ENCODE measurements at regions not wholly inside any gene's neighbourhood (a gene's known extent, or its start where the extent isn't known, plus 50 kb on each side); places are given as distances from the start of the nearest gene placed in this dataset.

GRCh38 chr4:181859439-181859838 is 383.8 kb upstream of the TENM3 start:
- no peak overlapping the region for H3K4ac ChIP-seq (ENCODE audit: low read depth, low read length)

More at GRCh38 chr4:181859439-181859838, 383.8 kb upstream of the TENM3 start:
- Histone ChIP-seq H2AFZ (replicated peaks; ENCODE audit: low read length, poor library complexity) (no peak overlapping the region), H2BK20ac (ENCODE audit: low read depth, low read length) (no peak overlapping the region), H3K27ac (ENCODE audit: insufficient read depth, low read length) (no peak overlapping the region), H2BK15ac (ENCODE audit: low read depth, low read length) (no peak overlapping the region), H3K56ac (ENCODE audit: extremely low read depth, insufficient read depth, low read length) (no peak overlapping the region), H2BK120ac (ENCODE audit: low read depth, low read length) (no peak overlapping the region), H3K9ac (ENCODE audit: low read depth, low read length) (no peak overlapping the region), H4K91ac (ENCODE audit: insufficient read depth, low read depth, low read length) (no peak overlapping the region), H2BK5ac (ENCODE audit: low read depth, low read length, poor library complexity, severe bottlenecking) (no peak overlapping the region), H2AK9ac (replicated peaks; ENCODE audit: low read depth, low read length, poor library complexity) (no peak overlapping the region), H3K36me3 (ENCODE audit: control insufficient read depth, insufficient read depth, low read length) (no peaks in the 10 kb centered on the region), H4K8ac (ENCODE audit: low read depth in 2 of 2, low read length in 2 of 2) (no peak overlapping the region), H3K4me3 (ENCODE audit: insufficient read depth, low read depth, low read length) (no peak overlapping the region), H3K4me1 (ENCODE audit: control insufficient read depth, insufficient read depth, low read length) (no peaks in the 10 kb centered on the region; the same call in 1 of the 2 replicates), H3K4me2 (ENCODE audit: low read depth, low read length) (no peak overlapping the region), H2AK5ac (ENCODE audit: low read depth, low read length) (no peak overlapping the region), H4K5ac (ENCODE audit: low read depth, low read length) (no peak overlapping the region), H3K79me1 (ENCODE audit: low read depth in 1 of 2, low read length in 2 of 2) (no peaks in the 10 kb centered on the region), H3K27me3 (ENCODE audit: control insufficient read depth, insufficient read depth, low read length) (no peaks in the 10 kb centered on the region), H3K9me3 (ENCODE audit: control insufficient read depth, insufficient read depth, low read length) (no peaks in the 10 kb centered on the region), H3K14ac (replicated peaks; ENCODE audit: low read depth, low read length) (no peak overlapping the region), H3K9me1 (ENCODE audit: insufficient read depth, low read length) (no peaks in the 10 kb centered on the region), H3K18ac (ENCODE audit: low read depth, low read length) (no peak overlapping the region), H3K23ac (ENCODE audit: low read depth, low read length) (no peak overlapping the region), H4K20me1 (ENCODE audit: insufficient read depth, low read length) (no peaks in the 10 kb centered on the region)
- no TSS peak for BruUV-seq (replicated peaks)
- dilution Hi-C loops (cut with HindIII; ENCODE audit: low sequenced_read_pairs, unreplicated experiment) (no loop called here), in situ Hi-C loops (cut with MboI; ENCODE audit: low sequenced_read_pairs) (no loop called here), intact Hi-C loops (cut with micrococcal nuclease) (no loop called here)
- ChIA-PET CTCF (interaction anchor here (0.6 kb wide), 1 partner anchor 119 kb away, joined by 4 read pairs; no protein-coding TSS in a partner anchor), POLR2A (ENCODE audit: unreplicated experiment) (no interaction called here)
- TF ChIP-seq MAZ (IDR thresholded peaks at IDR 0.05; ENCODE audit: borderline replicate concordance, low read depth, low read length), result no peak
- TF ChIP-seq MXI1 (IDR thresholded peaks at IDR 0.05; ENCODE audit: borderline replicate concordance, low read depth, low read length), result no peak
- no peak for TF ChIP-seq RAD21 (IDR thresholded peaks at IDR 0.05; ENCODE audit: low read length)
- TF ChIP-seq NFE2L2 (IDR thresholded peaks at IDR 0.05; ENCODE audit: low read depth, low read length), result no peak
- TF ChIP-seq BHLHE40 (IDR thresholded peaks at IDR 0.05; ENCODE audit: low read depth, low read length), result no peak
- no peak for TF ChIP-seq POLR2A (IDR thresholded peaks at IDR 0.05; ENCODE audit: low read depth, low read length)
- TF ChIP-seq, protein P1, sequence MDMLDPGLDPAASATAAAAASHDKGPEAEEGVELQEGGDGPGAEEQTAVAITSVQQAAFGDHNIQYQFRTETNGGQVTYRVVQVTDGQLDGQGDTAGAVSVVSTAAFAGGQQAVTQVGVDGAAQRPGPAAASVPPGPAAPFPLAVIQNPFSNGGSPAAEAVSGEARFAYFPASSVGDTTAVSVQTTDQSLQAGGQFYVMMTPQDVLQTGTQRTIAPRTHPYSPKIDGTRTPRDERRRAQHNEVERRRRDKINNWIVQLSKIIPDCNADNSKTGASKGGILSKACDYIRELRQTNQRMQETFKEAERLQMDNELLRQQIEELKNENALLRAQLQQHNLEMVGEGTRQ (IDR thresholded peaks at IDR 0.05; ENCODE audit: low read depth, low read length), result no peak
- no peak for TF ChIP-seq CEBPB (IDR thresholded peaks at IDR 0.05; ENCODE audit: low read depth, low read length)
- no peak for TF ChIP-seq CHD1 (IDR thresholded peaks at IDR 0.05; ENCODE audit: low read depth, low read length)
- no peak for TF ChIP-seq SMC3 (IDR thresholded peaks at IDR 0.05; ENCODE audit: low read depth, low read length)
- no peak for TF ChIP-seq FOS (IDR thresholded peaks at IDR 0.05; ENCODE audit: low read depth, low read length)
- TF ChIP-seq RFX5 (IDR thresholded peaks at IDR 0.05; ENCODE audit: low read depth, low read length), result no peak
- no peak for TF ChIP-seq RCOR1 (IDR thresholded peaks at IDR 0.05; ENCODE audit: insufficient replicate concordance, low read length)
- TF ChIP-seq MAFK (IDR thresholded peaks at IDR 0.05; ENCODE audit: low read depth, low read length), result no peak
- no peak for TF ChIP-seq CTCF (conservative IDR thresholded peaks at IDR 0.05; ENCODE audit: low read depth, low read length)
- no peak for TF ChIP-seq ELK1 (IDR thresholded peaks at IDR 0.05; ENCODE audit: borderline replicate concordance, low read depth, low read length)
- DNase-seq (no peak), ATAC-seq (ENCODE audit: low read depth) (no peak)
- WGBS, 2 experiments (ENCODE audit: extremely low coverage in 2 of 2, insufficient read length in 1 of 2), result no CpG with 5 or more reads among the region's 2 CpGs

Measured in IMR-90 (cell line).